Esophagus muscularis mucosa (tissue), 4 donors: ENCODE measurements at regions not wholly inside any gene's neighbourhood (a gene's known extent, or its start where the extent isn't known, plus 50 kb on each side); places are given as distances from the start of the nearest gene placed in this dataset.

Source experiments
- EP300 ChIP-seq: sonication (generic); formaldehyde crosslinking; IDR thresholded peaks from one replicate; pipeline ENCODE4 v1.6.1; 2017; ENCODE audit warnings: antibody characterized with exemption
- POLR2A ChIP-seq: fragments of 450-650 bp; IDR thresholded peaks from one replicate; pipeline ENCODE4 v1.6.1; 2017; ENCODE audit warnings: antibody characterized with exemption, moderate library complexity, mild to moderate bottlenecking, low read depth
- TF ChIP-seq, protein P1 (sequence below), 3 experiments: fragments of 200-600 bp in 2 of 3; fragments of 450-650 bp in 1 of 3; sonication (generic) in 2 of 3; IDR thresholded peaks; one replicate each; pipeline ENCODE4 v1.5.1; 2017 to 2019; ENCODE audit warnings: antibody characterized with exemption in 3 of 3, mild to moderate bottlenecking in 2 of 3, moderate library complexity in 1 of 3

DNA sequence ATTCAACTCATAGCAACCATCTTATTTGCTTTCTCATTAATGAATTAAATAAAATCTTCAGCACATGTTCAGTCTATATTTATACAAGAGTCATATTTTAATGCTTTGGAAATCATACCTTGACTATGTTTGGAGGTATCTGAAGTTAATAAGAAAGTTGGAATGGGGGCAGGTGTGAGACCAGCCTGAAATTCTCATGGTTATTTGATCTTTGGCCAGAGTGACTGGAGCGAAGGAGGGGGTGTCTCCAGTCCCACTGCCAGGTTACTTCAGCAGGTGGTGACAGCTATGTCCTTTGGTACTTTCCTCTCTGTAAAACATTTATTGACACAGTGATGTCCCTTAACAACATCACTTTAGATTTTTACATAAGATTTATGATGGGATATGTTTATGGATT lies 318.1 kb upstream of the SGCD start:
- TF ChIP-seq POLR2A (no peak), EP300 (no peak)
- TF ChIP-seq, protein P1, sequence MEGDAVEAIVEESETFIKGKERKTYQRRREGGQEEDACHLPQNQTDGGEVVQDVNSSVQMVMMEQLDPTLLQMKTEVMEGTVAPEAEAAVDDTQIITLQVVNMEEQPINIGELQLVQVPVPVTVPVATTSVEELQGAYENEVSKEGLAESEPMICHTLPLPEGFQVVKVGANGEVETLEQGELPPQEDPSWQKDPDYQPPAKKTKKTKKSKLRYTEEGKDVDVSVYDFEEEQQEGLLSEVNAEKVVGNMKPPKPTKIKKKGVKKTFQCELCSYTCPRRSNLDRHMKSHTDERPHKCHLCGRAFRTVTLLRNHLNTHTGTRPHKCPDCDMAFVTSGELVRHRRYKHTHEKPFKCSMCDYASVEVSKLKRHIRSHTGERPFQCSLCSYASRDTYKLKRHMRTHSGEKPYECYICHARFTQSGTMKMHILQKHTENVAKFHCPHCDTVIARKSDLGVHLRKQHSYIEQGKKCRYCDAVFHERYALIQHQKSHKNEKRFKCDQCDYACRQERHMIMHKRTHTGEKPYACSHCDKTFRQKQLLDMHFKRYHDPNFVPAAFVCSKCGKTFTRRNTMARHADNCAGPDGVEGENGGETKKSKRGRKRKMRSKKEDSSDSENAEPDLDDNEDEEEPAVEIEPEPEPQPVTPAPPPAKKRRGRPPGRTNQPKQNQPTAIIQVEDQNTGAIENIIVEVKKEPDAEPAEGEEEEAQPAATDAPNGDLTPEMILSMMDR (IDR thresholded peaks at IDR 0.05) = no peak
